LHCN-M2 (cell line): ENCODE measurements at regions not wholly inside any gene's neighbourhood (a gene's known extent, or its start where the extent isn't known, plus 50 kb on each side); places are given as distances from the start of the nearest gene placed in this dataset.
"Not testable (repeated sequence)": the region's sequence is repeated elsewhere in the genome, so short reads cannot be mapped to it uniquely, and the experiment has no call there.

ENCODE experiments used
- DNase-seq: peaks from one replicate; pipeline ENCODE4 v3.0.0-alpha.2; 2012; ENCODE audit warnings: low read depth

DNA sequence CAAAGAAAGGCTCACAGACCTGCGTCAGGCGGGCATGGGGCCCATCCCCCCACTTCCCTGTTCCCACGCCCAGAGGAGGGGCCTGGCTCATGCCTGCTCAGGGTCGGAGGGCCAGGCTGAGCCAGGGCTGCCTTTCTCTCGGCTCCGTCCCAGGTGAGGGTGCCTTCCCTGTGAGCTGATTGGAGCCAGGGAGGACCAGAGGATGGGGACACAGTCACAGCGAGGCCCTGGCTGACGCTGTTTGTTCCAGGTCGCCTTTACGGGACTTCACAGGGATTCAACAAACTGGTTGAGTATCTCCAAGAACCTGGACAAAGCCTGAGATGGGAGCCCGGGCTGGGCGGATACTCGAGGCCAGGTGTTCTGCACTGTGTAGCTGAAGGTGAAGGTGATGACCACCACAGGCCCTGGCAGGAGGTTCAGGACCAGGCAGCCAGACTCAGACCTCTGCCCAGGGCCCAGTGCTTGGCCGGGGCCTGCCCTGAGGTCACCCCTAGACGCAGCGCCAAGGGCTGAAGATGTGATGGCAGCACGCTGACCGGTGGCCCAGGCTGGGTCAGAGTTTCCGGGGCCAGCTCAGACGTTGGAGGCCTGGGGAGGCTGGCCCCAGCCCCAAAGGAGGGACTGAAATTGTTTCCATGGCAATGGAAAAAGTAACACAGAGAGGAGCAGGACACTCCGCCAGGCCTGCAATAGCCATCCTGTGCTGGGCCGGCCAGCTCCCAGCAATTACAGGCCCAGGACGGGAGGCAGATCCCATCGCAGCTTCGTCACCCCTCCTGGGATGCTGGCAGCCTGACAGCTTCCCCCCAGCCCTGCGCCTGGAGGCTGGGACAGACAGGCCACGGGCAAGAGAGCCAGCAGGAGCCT is 65.3 kb upstream of the ADAMTS2 start:
- no peak for DNase-seq

DNA sequence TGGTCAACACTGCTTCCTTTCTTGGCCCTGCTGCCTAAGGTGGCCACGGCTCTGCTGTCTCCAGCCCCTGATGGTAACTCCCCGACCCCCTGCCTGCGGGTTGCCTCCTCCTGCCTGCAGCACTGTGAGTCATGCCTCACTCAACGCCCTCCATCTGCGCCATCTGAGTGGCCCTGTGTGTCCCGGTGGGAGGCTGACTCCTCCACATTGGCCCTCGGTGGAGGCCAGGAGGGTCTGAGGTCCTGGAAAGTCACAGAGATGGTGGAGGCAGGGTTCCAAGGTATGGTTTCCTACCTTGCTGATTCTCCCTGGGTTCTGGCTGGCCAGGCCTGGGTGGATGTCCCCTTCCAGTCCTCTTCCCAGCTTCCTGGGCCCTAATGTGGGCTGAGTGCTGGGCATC is 64.5 kb upstream of the ADAMTS2 start:
- no peak for DNase-seq

DNA sequence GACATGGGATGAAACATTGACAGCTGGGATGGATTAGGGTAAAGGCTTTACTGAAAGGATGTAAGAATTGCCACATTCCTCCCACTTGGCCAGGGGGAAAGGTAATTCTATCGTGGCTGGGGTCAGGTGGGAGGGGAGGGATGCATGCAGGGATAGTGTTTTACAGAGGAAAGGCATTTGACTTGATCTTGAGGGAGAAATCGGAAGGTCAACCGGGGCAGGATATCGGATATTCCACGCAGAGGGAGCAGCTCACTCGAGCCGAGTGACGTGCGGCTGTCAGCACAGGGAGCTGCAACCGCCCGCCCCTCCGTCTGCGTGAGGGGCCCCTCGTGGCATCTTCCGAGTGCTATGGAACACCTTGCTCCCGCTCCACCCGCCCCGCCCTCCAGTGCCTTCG is 63.4 kb upstream of the ADAMTS2 start:
- no peak for DNase-seq

DNA sequence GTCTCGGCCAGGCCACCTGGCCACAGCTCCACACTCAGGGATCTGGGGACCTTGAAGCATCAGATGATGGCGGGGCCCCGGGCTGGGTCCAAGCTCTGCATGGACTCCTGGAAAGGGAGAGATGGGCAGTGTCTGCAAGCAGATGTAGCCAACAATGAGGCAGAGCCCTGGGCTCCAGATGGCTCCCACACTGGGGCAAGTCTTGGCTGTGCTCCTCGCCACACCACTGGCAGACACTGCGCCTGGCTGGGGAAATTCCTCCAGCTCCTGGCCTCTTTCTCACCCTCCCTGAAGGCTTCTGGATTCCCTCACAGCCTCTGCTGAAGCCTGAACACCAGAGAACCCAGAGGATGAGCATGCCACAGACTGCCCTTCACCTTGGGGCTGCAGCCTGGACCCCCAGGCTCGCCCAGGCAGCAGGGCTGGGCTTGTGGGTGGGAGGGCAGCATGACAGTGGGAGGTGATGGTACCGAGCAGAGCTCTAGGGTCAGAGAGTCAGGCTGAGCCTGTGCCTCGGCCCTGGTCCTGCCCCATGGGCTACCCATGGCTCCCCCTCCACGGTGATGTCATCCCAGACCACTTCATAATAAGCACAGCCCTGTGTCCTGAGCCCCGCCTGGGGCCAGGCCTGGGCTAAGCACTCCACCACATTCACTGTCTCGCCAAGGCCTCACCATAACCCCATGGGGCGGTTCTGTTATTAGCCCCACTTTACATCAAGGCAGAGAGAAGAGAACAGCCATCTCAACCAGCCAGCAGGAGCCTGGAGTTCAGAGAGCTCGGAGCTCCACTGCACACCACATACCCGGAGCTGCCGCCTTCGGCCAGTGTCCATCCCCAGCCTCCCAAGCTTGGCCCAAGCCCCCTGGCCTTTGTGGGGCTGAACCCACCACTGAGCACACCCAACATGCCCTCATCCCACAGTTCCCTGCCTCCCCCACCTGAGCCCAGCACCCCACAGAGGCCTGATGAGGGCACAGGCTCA is 62.2 kb upstream of the ADAMTS2 start:
- no peak for DNase-seq

DNA sequence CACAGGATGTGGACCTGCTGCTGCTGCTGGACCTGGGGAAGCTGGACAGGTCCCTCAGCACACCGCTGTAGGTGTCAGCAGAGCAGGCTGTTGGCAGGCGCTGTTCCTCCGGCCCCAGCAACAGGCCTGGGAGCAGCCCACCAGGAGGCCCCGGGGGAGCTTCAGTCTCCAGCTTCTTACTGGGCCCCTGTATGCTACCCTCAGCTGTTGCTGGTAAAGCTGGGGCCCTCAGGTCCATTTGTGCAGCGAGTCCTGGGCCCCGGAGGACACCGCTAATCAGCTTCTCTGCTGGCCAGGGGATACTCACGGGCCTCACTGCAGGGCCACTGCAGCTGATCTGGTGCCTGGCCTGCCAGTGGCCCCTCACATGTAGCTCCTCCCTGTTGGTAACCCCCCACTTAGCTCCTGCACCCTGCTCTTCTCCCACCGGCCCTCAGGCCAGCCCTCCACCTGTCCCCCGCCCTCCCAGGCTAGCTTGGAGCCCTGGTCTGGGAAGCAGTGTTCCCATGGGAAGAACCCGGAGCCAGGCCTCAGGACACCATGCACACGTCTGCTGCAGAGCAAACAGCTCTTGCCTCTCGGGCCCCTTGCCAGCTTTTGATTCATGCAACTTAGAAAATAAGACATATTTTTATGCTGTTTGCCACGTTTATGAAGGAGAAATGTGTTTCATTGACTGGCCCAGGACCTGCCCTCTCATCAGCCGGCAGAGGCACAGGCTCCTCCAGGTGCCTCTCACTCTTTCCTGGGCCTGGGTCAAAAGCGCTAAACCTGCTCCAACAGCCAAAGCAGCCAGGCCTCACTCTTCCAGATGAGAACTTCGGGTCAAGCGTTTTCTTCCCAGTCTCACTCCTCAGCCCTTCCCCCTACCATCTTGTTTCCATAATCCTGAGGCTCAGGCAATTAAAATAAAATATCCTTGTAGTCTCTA is 61.0 kb upstream of the ADAMTS2 start:
- no peak for DNase-seq

DNA sequence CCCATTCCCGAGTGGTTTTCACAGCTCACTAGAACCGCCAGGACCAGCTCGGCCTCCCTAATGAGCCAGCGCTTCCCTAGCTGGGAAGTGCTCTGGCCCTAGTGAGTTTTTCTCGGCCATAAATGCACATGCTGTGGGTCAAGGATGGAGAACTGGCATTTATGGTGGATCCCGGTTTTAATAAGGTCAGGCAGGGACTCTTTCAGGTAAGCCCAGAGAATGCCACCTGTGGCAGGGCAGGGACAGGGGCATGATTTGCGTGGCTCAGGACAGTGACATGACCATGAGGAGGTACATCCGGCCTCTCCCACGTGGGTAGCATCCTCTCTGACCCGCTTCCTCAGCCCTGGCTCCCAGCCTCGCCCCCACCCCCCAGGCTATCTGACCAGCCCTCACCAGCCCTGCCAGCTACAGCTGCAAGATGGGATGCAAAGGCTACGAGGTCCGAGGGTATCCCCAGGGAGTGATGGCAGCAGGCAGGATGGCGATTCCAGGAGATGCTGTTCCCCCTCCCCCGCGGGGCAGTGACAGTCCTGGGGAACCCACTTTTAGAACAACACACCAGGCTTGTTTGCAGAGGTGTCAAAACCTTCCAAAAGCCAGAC is 60.3 kb upstream of the ADAMTS2 start:
- DNase-seq = no peak

DNA sequence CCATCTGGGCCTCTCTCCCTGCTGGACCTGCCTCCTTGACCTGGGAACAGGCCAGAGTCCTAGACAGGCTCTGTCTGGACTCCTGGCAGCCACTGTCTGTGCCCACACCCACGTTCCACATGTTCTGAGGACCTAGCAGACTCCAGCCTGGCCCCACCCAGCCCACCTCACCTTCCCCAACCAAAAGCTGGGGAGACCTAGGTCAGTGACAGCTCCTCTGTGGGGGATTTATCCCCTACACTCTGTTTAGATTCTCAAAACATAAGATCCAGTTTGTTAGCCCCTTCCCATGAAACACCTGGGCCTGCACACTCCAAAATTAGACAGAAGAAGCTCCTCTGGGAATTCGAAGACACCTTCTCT is 59.8 kb upstream of the ADAMTS2 start:
- DNase-seq = no peak

DNA sequence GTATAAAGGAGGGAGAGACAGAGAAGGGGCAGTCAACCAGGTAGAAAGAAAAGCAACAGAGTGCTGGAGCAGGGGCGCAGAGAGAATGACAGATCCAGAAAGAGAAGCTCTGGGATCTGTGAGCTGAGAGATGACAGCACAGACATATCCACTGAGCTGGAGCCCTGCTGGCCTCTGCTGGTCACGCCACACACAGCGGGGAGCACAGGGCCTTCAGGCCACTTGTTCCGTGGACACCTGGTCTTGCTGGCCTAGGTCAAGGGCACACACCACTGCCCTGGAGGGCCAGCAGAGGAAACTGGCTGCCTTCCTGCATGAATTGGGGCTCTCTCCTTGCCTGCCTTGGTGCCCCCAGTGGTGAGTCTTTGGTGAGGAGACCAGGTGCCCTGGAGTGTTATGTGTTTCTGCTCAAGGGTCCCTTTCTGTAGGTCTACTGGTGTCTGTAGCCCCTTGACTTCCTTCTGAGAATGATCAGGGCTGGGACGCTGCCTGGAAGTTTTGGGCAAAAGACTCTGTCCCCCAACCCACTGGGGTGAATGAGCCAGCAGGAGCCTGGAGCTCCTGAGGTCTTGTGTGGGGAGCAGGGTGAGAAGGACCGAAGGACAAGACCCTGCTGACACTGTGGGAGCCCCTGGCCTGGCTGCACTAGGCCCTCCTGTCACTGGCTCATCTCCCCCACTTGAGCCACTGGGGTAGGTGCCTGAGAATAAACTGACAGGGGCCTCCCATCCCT is 59.2 kb upstream of the ADAMTS2 start:
- DNase-seq = peak; percentile 48

DNA sequence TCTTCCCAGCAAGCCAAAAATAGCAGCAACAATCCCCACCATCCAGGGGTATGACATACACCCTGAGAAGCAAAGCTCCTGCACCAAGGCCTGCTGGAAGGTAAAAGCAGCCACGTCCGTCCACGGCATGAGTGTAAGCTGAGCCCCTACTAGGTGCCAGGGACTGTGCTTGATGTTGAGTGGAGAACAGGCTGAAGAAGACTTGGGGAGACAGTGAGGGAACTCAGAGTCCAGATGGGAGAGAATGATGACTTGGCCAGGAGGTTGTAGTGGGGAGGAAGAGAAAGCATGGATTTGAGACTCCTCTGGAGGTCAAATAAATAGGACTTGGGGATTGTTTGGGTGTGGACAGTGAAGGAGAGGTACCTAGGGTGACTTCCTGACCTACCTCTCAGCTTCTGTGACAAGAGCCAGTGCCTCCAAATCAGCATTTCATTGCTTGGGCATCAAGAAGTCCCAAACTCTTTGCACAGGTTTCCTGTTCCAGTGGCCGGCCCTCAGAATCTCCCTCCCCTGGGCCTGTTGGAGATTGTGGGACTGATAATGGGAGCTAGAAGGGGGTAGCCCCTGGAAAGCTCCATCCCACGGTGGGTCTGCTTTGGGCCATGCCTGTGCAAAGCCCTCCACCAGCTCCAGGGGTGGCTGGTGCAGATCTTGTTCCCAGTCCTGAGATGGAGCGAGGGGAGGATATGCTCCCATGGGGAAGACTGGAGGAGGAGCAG is 58.3 kb upstream of the ADAMTS2 start:
- DNase-seq = no peak

DNA sequence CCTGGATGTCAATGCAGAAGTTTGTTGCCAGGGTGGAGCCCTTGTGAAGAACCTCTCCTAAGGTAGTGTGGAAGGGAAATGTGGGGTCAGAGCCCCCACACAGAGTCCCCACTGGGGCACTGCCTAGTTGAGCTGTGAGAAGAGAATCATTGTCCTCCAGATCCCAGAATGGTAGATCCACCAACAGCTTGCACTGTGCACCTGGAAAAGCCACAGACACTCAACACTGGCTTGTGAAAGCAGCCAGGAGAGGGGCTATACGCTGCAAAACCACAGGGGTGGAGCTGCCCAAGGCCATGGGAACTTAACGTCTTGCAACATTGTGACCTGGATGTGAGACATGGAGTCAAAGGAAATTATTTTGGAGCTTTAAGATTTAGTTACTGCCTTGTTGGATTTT is 55.2 kb upstream of the ADAMTS2 start:
- not testable (repeated sequence) for DNase-seq

DNA sequence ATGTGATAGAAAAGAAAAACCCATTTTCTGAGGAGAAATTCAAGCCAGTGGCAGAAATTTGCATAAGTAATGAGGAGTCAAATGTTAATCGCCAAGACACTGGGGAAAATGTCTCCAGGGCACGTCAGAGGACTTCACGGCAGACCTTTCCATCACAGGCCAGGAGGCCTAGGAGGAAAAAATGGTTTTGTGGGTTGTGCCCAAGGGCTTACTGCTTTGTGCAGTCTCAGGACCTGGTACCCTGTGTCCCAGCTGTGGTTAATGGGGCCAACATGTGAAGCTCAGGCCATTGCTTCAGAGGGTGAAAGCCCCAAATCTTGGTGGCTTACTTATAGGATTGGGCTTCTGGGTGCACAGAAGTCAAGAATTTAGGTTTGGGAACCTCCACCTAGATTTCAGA is 54.8 kb upstream of the ADAMTS2 start:
- no peak for DNase-seq

DNA sequence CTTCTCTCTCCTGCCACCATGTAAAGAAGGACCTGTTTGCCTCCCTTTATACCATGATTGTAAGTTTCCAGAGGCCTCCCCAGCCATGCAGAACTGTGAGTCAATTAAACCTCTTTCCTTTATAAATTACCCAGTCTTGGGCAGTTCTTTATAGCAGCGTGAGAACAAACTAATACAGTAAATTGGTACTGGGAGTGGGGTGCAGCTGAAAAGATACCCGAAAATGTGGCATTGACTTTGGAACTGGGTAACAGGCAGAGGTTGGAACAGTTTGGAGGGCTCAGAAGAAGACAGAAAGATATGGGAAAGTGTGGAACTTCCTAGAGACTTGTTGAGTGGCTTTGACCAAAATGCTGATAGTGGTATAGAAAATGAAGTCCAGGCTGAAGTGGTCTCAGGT is 54.1 kb upstream of the ADAMTS2 start:
- DNase-seq = not testable (repeated sequence)

DNA sequence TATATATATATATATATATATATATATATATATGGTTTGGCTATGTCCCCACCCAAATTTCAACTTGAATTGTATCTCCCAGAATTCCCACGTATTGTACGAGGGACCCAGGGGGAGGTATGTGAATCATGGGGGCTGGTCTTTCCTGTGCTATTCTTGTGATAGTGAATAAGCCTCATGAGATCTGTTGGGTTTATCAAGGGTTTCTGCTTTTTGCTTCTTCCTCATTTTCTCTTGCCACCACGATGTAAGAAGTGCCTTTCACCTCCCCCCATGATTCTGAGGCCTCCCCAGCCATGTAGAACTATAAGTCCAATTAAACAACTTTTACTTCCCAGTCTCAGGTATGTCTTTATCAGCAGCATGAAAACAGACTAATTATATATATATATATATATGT is 52.3 kb upstream of the ADAMTS2 start:
- DNase-seq = no peak
